ENCODE measurements at regions not wholly inside any gene's neighbourhood (a gene's known extent, or its start where the extent isn't known, plus 50 kb on each side); places are given as distances from the start of the nearest gene placed in this dataset.

GRCh38 chr2:136207665-136208064, 89.7 kb upstream of the CXCR4 start:
- Histone ChIP-seq H3K36me3 (ENCODE audit: insufficient read depth, low read length) (no peaks in the 10 kb centered on the region), H3K9me3 (ENCODE audit: low read length) (no peaks in the 10 kb centered on the region), H3K4me3 (ENCODE audit: low read length) (no peak overlapping the region), H3K27me3 (ENCODE audit: insufficient read depth, low read length) (no peaks in the 10 kb centered on the region), H3K4me1 (ENCODE audit: insufficient read depth, low read length) (no peaks in the 10 kb centered on the region), H2AFZ (ENCODE audit: low read depth, low read length) (no peak overlapping the region)

DNA sequence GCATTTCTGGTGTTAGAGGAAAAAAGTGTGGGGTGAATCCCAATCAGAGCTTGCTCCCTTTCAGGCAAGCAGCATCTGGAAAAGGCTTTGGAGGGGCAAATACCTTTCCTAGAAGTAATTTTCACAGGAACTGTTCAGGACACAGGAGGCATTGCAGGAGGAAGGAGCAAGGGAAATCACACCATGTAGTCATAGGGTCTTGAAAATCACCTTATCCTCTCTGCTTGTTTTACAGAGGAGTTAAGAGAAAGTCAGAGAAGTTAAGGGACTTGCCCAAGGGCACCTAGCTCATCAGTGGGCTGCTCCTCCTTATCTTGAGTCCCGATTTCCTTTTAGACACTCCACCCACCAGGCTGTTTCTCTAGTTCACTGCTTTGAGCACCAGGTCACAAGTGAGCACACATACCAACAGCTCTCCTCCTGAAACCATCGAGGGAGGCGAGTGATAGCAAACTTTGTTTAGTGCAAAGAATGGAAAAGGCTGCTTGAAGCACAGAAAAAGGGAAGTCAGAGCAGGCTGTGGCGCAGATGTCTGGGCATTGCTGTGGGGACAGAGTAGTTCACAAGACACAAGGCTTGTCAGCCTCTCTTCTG, 89.2 kb upstream of the CXCR4 start:
- Histone ChIP-seq H3K4me1 (ENCODE audit: insufficient read depth, low read length) (no peaks in the 10 kb centered on the region), H3K9me3 (ENCODE audit: low read length) (no peaks in the 10 kb centered on the region), H3K36me3 (ENCODE audit: insufficient read depth, low read length) (no peaks in the 10 kb centered on the region), H2AFZ (ENCODE audit: low read depth, low read length) (no peak overlapping the region), H3K27me3 (ENCODE audit: insufficient read depth, low read length) (no peaks in the 10 kb centered on the region), H3K4me3 (ENCODE audit: low read length) (no peak overlapping the region)

GRCh38 chr2:136206613-136207012, 88.7 kb upstream of the CXCR4 start:
- Histone ChIP-seq H3K9me3 (ENCODE audit: low read length) (no peaks in the 10 kb centered on the region), H3K4me3 (ENCODE audit: low read length) (no peak overlapping the region), H3K27me3 (ENCODE audit: insufficient read depth, low read length) (no peaks in the 10 kb centered on the region), H3K4me1 (ENCODE audit: insufficient read depth, low read length) (no peaks in the 10 kb centered on the region), H2AFZ (ENCODE audit: low read depth, low read length) (no peak overlapping the region), H3K36me3 (ENCODE audit: insufficient read depth, low read length) (no peaks in the 10 kb centered on the region)

GRCh38 chr2:136205615-136206014, 87.7 kb upstream of the CXCR4 start:
- H3K9me3 ChIP-seq (ENCODE audit: low read length) = no peaks in the 10 kb centered on the region
- H3K27me3 ChIP-seq (ENCODE audit: insufficient read depth, low read length) = no peaks in the 10 kb centered on the region
- no peak overlapping the region for H3K4me3 ChIP-seq (ENCODE audit: low read length)
- no peak overlapping the region for H2AFZ ChIP-seq (ENCODE audit: low read depth, low read length)
- no peaks in the 10 kb centered on the region for H3K4me1 ChIP-seq (ENCODE audit: insufficient read depth, low read length)
- no peaks in the 10 kb centered on the region for H3K36me3 ChIP-seq (ENCODE audit: insufficient read depth, low read length)

GRCh38 chr2:136204971-136205370, 87.0 kb upstream of the CXCR4 start:
- H3K4me3 ChIP-seq (ENCODE audit: low read length) = no peak overlapping the region

GRCh38 chr2:136195226-136195625, 77.3 kb upstream of the CXCR4 start:
- H3K27me3 ChIP-seq (ENCODE audit: insufficient read depth, low read length) = no peaks in the 10 kb centered on the region
- peaks cover 5% of the 10 kb centered on the region for H3K4me1 ChIP-seq (ENCODE audit: insufficient read depth, low read length)
- H3K4me3 ChIP-seq (ENCODE audit: low read length) = no peak overlapping the region
- H3K36me3 ChIP-seq (ENCODE audit: insufficient read depth, low read length) = no peaks in the 10 kb centered on the region
- peak overlapping the region; percentile 11 for H2AFZ ChIP-seq (ENCODE audit: low read depth, low read length)
- no peaks in the 10 kb centered on the region for H3K9me3 ChIP-seq (ENCODE audit: low read length)

More at GRCh38 chr2:136204971-136205370, 87.0 kb upstream of the CXCR4 start:
- Histone ChIP-seq H3K4me1 (ENCODE audit: insufficient read depth, low read length) (no peaks in the 10 kb centered on the region), H3K9me3 (ENCODE audit: low read length) (no peaks in the 10 kb centered on the region), H3K27me3 (ENCODE audit: insufficient read depth, low read length) (no peaks in the 10 kb centered on the region), H2AFZ (ENCODE audit: low read depth, low read length) (no peak overlapping the region), H3K36me3 (ENCODE audit: insufficient read depth, low read length) (no peaks in the 10 kb centered on the region)

DNA sequence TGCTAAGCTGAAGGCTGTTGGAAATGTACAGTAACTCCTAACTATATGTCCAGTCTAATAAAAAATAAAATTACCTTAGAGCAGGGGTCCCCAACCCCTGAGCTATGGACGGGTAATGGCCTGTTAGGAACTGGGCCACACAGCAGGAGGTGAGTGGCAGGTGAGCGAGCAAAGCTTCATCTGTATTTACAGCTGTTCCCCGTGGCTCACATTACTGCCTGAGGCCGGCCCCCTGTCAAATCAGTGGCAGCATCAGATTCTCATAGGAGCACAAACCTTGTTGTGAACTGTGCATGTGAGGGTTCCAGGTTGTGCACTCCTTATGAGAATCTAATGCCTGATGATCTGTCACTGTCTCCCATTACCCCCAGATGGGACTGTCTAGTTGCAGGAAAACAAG, 73.1 kb upstream of the CXCR4 start:
- no peaks in the 10 kb centered on the region for H3K36me3 ChIP-seq (ENCODE audit: insufficient read depth, low read length)
- no peaks in the 10 kb centered on the region for H3K9me3 ChIP-seq (ENCODE audit: low read length)

GRCh38 chr2:136189221-136189782, 71.4 kb upstream of the CXCR4 start:
- no peak overlapping the region for H3K4me3 ChIP-seq (ENCODE audit: low read length)
- peak overlapping the region; percentile 58 for H2AFZ ChIP-seq (ENCODE audit: low read depth, low read length)
- no peaks in the 10 kb centered on the region for H3K36me3 ChIP-seq (ENCODE audit: insufficient read depth, low read length)
- H3K27me3 ChIP-seq (ENCODE audit: insufficient read depth, low read length) = no peaks in the 10 kb centered on the region
- peaks cover 22% of the 10 kb centered on the region for H3K4me1 ChIP-seq (ENCODE audit: insufficient read depth, low read length)
- H3K9me3 ChIP-seq (ENCODE audit: low read length) = no peaks in the 10 kb centered on the region

More for the DNA sequence above, 73.1 kb upstream of the CXCR4 start:
- peaks cover 22% of the 10 kb centered on the region for H3K4me1 ChIP-seq (ENCODE audit: insufficient read depth, low read length)
- H3K27me3 ChIP-seq (ENCODE audit: insufficient read depth, low read length) = no peaks in the 10 kb centered on the region
- no peak overlapping the region for H3K4me3 ChIP-seq (ENCODE audit: low read length)
- no peak overlapping the region for H2AFZ ChIP-seq (ENCODE audit: low read depth, low read length)

DNA sequence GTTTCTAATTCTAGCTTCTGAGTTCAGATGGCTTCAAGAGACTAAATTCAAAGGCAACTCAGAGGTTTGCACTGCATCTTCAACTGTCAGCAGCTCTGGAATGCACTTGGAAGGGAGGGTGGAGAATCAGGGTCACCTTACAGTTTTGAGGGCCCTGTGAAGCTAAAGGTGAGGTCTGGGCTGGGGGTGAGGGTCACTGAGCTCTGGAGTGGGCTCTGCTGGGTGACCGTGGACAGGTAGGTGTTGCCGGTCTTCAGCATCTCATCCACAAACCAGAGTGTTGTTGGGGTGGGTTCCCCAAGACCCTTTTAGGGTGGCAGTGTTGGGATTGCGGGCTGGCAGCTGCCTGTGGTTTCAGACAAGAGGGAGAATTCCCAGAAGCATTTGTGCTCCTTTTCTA, 70.1 kb upstream of the CXCR4 start:
- Histone ChIP-seq H3K36me3 (ENCODE audit: insufficient read depth, low read length) (no peaks in the 10 kb centered on the region), H3K4me3 (ENCODE audit: low read length) (no peak overlapping the region), H3K4me1 (ENCODE audit: insufficient read depth, low read length) (peaks cover 25% of the 10 kb centered on the region), H3K9me3 (ENCODE audit: low read length) (no peaks in the 10 kb centered on the region), H2AFZ (ENCODE audit: low read depth, low read length) (no peak overlapping the region), H3K27me3 (ENCODE audit: insufficient read depth, low read length) (no peaks in the 10 kb centered on the region)

DNA sequence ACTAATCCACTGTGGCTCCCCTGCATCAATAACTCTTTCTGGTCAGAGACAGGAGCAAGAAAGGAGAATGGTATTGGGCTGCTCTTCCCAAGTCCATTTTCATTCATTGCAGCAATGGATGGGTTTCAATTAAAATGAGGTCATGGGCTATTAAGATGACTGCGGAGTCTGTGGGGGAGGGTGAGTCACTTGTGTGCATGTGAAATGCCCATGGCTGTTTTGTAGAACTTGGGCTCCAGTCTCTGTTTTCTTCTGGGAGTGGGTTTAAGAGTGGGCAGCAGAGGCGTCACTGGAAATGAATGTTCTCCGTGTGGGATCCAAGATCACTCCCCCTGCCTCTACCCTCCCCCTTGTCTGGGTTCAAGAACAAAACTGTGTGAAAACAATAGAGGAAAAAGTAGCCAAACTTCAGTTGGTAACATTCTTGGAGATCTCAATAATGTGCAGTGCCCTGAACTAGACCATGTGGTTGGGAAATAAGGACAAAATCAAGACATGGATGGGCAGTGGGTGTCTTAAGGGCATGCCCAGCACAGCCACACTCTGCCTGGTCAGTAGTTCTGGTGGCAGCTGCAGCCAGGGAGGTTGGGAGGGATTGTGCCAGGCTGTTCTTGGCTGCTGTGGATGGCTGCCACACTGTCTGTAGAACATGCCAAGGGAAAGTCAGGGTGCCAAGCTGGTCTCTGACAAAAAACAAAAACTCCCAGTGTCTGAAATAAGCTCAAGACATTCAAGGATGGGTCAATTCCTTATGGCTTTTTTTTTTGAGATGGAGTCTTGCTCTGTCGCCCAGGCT, 68.2 kb upstream of the CXCR4 start:
- no peaks in the 10 kb centered on the region for H3K9me3 ChIP-seq (ENCODE audit: low read length)
- no peaks in the 10 kb centered on the region for H3K36me3 ChIP-seq (ENCODE audit: insufficient read depth, low read length)

GRCh38 chr2:136183097-136183496, 65.1 kb upstream of the CXCR4 start:
- Histone ChIP-seq H2AFZ (ENCODE audit: low read depth, low read length) (no peak overlapping the region), H3K4me1 (ENCODE audit: insufficient read depth, low read length) (peaks cover 5% of the 10 kb centered on the region), H3K27me3 (ENCODE audit: insufficient read depth, low read length) (no peaks in the 10 kb centered on the region), H3K4me3 (ENCODE audit: low read length) (no peak overlapping the region), H3K9me3 (ENCODE audit: low read length) (no peaks in the 10 kb centered on the region), H3K36me3 (ENCODE audit: insufficient read depth, low read length) (no peaks in the 10 kb centered on the region)

More for the DNA sequence above, 68.2 kb upstream of the CXCR4 start:
- no peak overlapping the region for H2AFZ ChIP-seq (ENCODE audit: low read depth, low read length)
- no peaks in the 10 kb centered on the region for H3K27me3 ChIP-seq (ENCODE audit: insufficient read depth, low read length)
- no peak overlapping the region for H3K4me3 ChIP-seq (ENCODE audit: low read length)
- peaks cover 27% of the 10 kb centered on the region for H3K4me1 ChIP-seq (ENCODE audit: insufficient read depth, low read length)

GRCh38 chr2:136182315-136182714, 64.4 kb upstream of the CXCR4 start:
- Histone ChIP-seq H3K9me3 (ENCODE audit: low read length) (no peaks in the 10 kb centered on the region), H3K4me1 (ENCODE audit: insufficient read depth, low read length) (peaks cover 5% of the 10 kb centered on the region), H3K36me3 (ENCODE audit: insufficient read depth, low read length) (no peaks in the 10 kb centered on the region), H3K27me3 (ENCODE audit: insufficient read depth, low read length) (no peaks in the 10 kb centered on the region), H2AFZ (ENCODE audit: low read depth, low read length) (no peak overlapping the region), H3K4me3 (ENCODE audit: low read length) (no peak overlapping the region)

- no peak overlapping the region for H3K4me3 ChIP-seq (ENCODE audit: low read length)
- H3K27me3 ChIP-seq (ENCODE audit: insufficient read depth, low read length) = no peaks in the 10 kb centered on the region
- no peak overlapping the region for H2AFZ ChIP-seq (ENCODE audit: low read depth, low read length)
- H3K4me1 ChIP-seq (ENCODE audit: insufficient read depth, low read length) = peaks cover 5% of the 10 kb centered on the region
- H3K36me3 ChIP-seq (ENCODE audit: insufficient read depth, low read length) = no peaks in the 10 kb centered on the region
- no peaks in the 10 kb centered on the region for H3K9me3 ChIP-seq (ENCODE audit: low read length)
Measured at GRCh38 chr2:136179602-136179975, 61.6 kb upstream of the CXCR4 start.

Measured in neuron (in vitro differentiated cells).